GM23338 (cell line): ENCODE measurements at regions not wholly inside any gene's neighbourhood (a gene's known extent, or its start where the extent isn't known, plus 50 kb on each side); places are given as distances from the start of the nearest gene placed in this dataset.

Source experiments
- ATAC-seq: fragments of 200-7000 bp; cut with Tn5 transposase; 3 replicates; pipeline ENCODE4 v1.9.1; 2020
- DNase-seq: peaks from one replicate; pipeline ENCODE4 v3.0.0-alpha.2; 2015; ENCODE audit warnings: low spot score
- H2AFZ ChIP-seq: fragments of 200-600 bp; sonication (generic); 2 replicates; pipeline ENCODE4 v1.8.0; 2016; ENCODE audit warnings: antibody characterized with exemption, mild to moderate bottlenecking, moderate library complexity
- H3F3A ChIP-seq: fragments of 200-600 bp; sonication (generic); replicated peaks from 2 replicates; pipeline ENCODE4 v1.8.0; 2017; ENCODE audit warnings: antibody characterized with exemption, mixed run types, low read depth
- H3K27ac ChIP-seq: fragments of 200-600 bp; sonication (generic); 2 replicates; pipeline ENCODE4 v1.6.1; 2016; ENCODE audit warnings: low read depth
- H3K27me3 ChIP-seq: fragments of 200-600 bp; sonication (generic); 2 replicates; pipeline ENCODE4 v1.8.0; 2016; ENCODE audit warnings: mild to moderate bottlenecking, mixed run types, moderate library complexity; ENCODE audit not compliant: insufficient read depth
- H3K36me3 ChIP-seq: fragments of 200-600 bp; sonication (generic); 2 replicates; pipeline ENCODE4 v1.8.0; 2016; ENCODE audit warnings: mild to moderate bottlenecking; ENCODE audit not compliant: insufficient read depth
- H3K4me1 ChIP-seq: fragments of 200-600 bp; sonication (generic); 2 replicates; pipeline ENCODE4 v1.8.0; 2016; ENCODE audit warnings: mild to moderate bottlenecking, moderate library complexity; ENCODE audit not compliant: insufficient read depth
- H3K4me2 ChIP-seq: fragments of 200-600 bp; sonication (generic); 2 replicates; pipeline ENCODE4 v1.7.1; 2017; ENCODE audit warnings: mixed run types
- H3K4me3 ChIP-seq: fragments of 200-600 bp; sonication (generic); 2 replicates; pipeline ENCODE4 v1.6.1; 2016; ENCODE audit warnings: mixed run types
- H3K79me2 ChIP-seq: fragments of 200-600 bp; sonication (generic); replicated peaks from 2 replicates; pipeline ENCODE4 v1.8.0; 2017; ENCODE audit warnings: mild to moderate bottlenecking; ENCODE audit not compliant: insufficient read depth
- H3K9me2 ChIP-seq: fragments of 200-600 bp; sonication (generic); 2 replicates; pipeline ENCODE4 v1.8.0; 2017; ENCODE audit not compliant: insufficient read depth
- H4K20me1 ChIP-seq: fragments of 200-600 bp; sonication (generic); replicated peaks from 2 replicates; pipeline ENCODE4 v1.8.0; 2017; ENCODE audit warnings: mild to moderate bottlenecking; ENCODE audit not compliant: insufficient read depth
- H3K27ac Mint-ChIP-seq: 2 replicates; pipeline ENCODE4 v1.8.0; 2020; ENCODE audit warnings: inconsistent platforms, mild to moderate bottlenecking, moderate library complexity, mixed read lengths
- H3K27me3 Mint-ChIP-seq: 3 replicates; pipeline ENCODE4 v1.8.0; 2022; ENCODE audit warnings: low read depth, mild to moderate bottlenecking, moderate library complexity, mixed read lengths, inconsistent platforms; ENCODE audit not compliant: insufficient read depth, poor library complexity
- H3K36me3 Mint-ChIP-seq: 3 replicates; pipeline ENCODE4 v1.8.0; 2021; ENCODE audit warnings: low read depth, mild to moderate bottlenecking, inconsistent platforms, moderate library complexity, mixed read lengths
- H3K4me1 Mint-ChIP-seq: 3 replicates; pipeline ENCODE4 v1.8.0; 2020; ENCODE audit warnings: mild to moderate bottlenecking, inconsistent platforms, mixed read lengths
- H3K4me3 Mint-ChIP-seq: 3 replicates; pipeline ENCODE4 v1.8.0; 2021; ENCODE audit warnings: moderate library complexity, mild to moderate bottlenecking, inconsistent platforms, mixed read lengths
- H3K9me3 Mint-ChIP-seq: 3 replicates; pipeline ENCODE4 v1.8.0; 2020; ENCODE audit warnings: moderate library complexity, mild to moderate bottlenecking, inconsistent platforms, mixed read lengths
- CTCF ChIP-seq, 2 experiments: fragments of 200-600 bp in 1 of 2; sonication (generic) in 1 of 2; conservative IDR thresholded peaks; 2 replicates each; pipeline versions ENCODE4 v1.5.1 to v1.6.1; 2016 to 2017; ENCODE audit warnings: antibody characterized with exemption in 2 of 2, low read depth in 2 of 2, mild to moderate bottlenecking in 2 of 2, moderate library complexity in 1 of 2
- ETS1 ChIP-seq: IDR thresholded peaks from 2 replicates; pipeline ENCODE4 v1.6.1; 2016; ENCODE audit warnings: antibody characterized with exemption
- EZH2 ChIP-seq: fragments of 200-600 bp; sonication (generic); IDR thresholded peaks from one replicate; pipeline ENCODE4 v1.8.0; 2017; ENCODE audit warnings: antibody characterized with exemption, mild to moderate bottlenecking, low read depth; ENCODE audit not compliant: unreplicated experiment
- EZH2phosphoT487 ChIP-seq: fragments of 200-600 bp; sonication (generic); IDR thresholded peaks from one replicate; pipeline ENCODE4 v1.8.1; 2018; ENCODE audit warnings: antibody characterized with exemption; ENCODE audit not compliant: unreplicated experiment
- JUNB ChIP-seq: IDR thresholded peaks from one replicate; pipeline ENCODE4 v1.6.1; 2016; ENCODE audit warnings: antibody characterized with exemption; ENCODE audit not compliant: unreplicated experiment
- NANOG ChIP-seq: IDR thresholded peaks from 2 replicates; pipeline ENCODE4 v1.6.1; 2016; ENCODE audit warnings: antibody characterized with exemption, borderline replicate concordance
- POLR2AphosphoS5 ChIP-seq: IDR thresholded peaks from 2 replicates; pipeline ENCODE4 v1.6.1; 2016; ENCODE audit warnings: antibody characterized with exemption, low read depth
- REST ChIP-seq: IDR thresholded peaks from one replicate; pipeline ENCODE4 v1.6.1; 2018; ENCODE audit warnings: antibody characterized with exemption; ENCODE audit not compliant: unreplicated experiment
- STAT1 ChIP-seq: IDR thresholded peaks from one replicate; pipeline ENCODE4 v1.6.1; 2016; ENCODE audit warnings: antibody characterized with exemption; ENCODE audit not compliant: unreplicated experiment
- ZNF114 ChIP-seq: fragments of 250-450 bp; sonication (Bioruptor Pico); IDR thresholded peaks from 2 replicates; pipeline ENCODE4 v1.5.0; 2020; ENCODE audit warnings: mild to moderate bottlenecking, moderate library complexity
- ZNF331 ChIP-seq: fragments of 250-450 bp; sonication (Bioruptor Pico); IDR thresholded peaks from 2 replicates; pipeline ENCODE4 v1.5.0; 2020; ENCODE audit warnings: low read depth, mild to moderate bottlenecking, moderate library complexity

GRCh38 chr11:91397134-91397468 is 827.5 kb upstream of the FAT3 start:
- no peak for TF ChIP-seq REST
- no peak for TF ChIP-seq ETS1
- no peak for TF ChIP-seq STAT1
- no peak for TF ChIP-seq CTCF (conservative IDR thresholded peaks at IDR 0.05; ENCODE audit: low read depth in 2 of 2)
- no peak for TF ChIP-seq EZH2
- no peak for TF ChIP-seq JUNB
- no peak for TF ChIP-seq ZNF331 (CRISPR knock-in tag)
- Mint-ChIP-seq H3K4me1 (peaks cover 3% of the 10 kb centered on the region; the same call in 2 of the 3 replicates), H3K36me3 (no peaks in the 10 kb centered on the region), H3K27ac (no peak overlapping the region), H3K27me3 (no peaks in the 10 kb centered on the region), H3K4me3 (no peak overlapping the region), H3K9me3 (peaks cover 7% of the 10 kb centered on the region; the same call in 1 of the 3 replicates)
- Histone ChIP-seq H3K36me3 (no peaks in the 10 kb centered on the region), H3K27ac (no peak overlapping the region), H3K9me2 (no peaks in the 10 kb centered on the region), H2AFZ (peak overlapping the region; percentile 12; the same call in 1 of the 2 replicates), H3K4me1 (no peaks in the 10 kb centered on the region), H3K4me3 (no peak overlapping the region), H4K20me1 (no peaks in the 10 kb centered on the region), H3K79me2 (no peaks in the 10 kb centered on the region), H3K4me2 (no peak overlapping the region), H3K27me3 (no peaks in the 10 kb centered on the region), H3F3A (no peaks in the 10 kb centered on the region)
- no peak for DNase-seq
- ATAC-seq = no peak

GRCh38 chr11:91396236-91397133 is 828.1 kb upstream of the FAT3 start:
- no peaks in the 10 kb centered on the region for H3K27me3 ChIP-seq
- no peaks in the 10 kb centered on the region for H3K36me3 Mint-ChIP-seq
- H3K4me2 ChIP-seq = no peak overlapping the region
- ATAC-seq (no peak), DNase-seq (no peak)
- H3F3A ChIP-seq = no peaks in the 10 kb centered on the region
- H3K27me3 Mint-ChIP-seq = no peaks in the 10 kb centered on the region
- H3K36me3 ChIP-seq = no peaks in the 10 kb centered on the region
- H3K9me3 Mint-ChIP-seq = peaks cover 7% of the 10 kb centered on the region; the same call in 1 of the 3 replicates
- peak overlapping the region; percentile 12; the same call in 1 of the 2 replicates for H2AFZ ChIP-seq
- no peak overlapping the region for H3K27ac ChIP-seq
- H3K4me1 Mint-ChIP-seq = peaks cover 3% of the 10 kb centered on the region; the same call in 2 of the 3 replicates
- no peak overlapping the region for H3K4me3 Mint-ChIP-seq
- no peak overlapping the region for H3K4me3 ChIP-seq
- no peaks in the 10 kb centered on the region for H4K20me1 ChIP-seq
- H3K27ac Mint-ChIP-seq = no peak overlapping the region
- H3K9me2 ChIP-seq = no peaks in the 10 kb centered on the region
- H3K4me1 ChIP-seq = no peaks in the 10 kb centered on the region
- no peaks in the 10 kb centered on the region for H3K79me2 ChIP-seq
- TF ChIP-seq ZNF114 (CRISPR knock-in tag) (no peak), POLR2AphosphoS5 (no peak), ETS1 (no peak), ZNF331 (CRISPR knock-in tag) (no peak), EZH2 (no peak), NANOG (no peak), REST (no peak), EZH2phosphoT487 (no peak), STAT1 (no peak)
